Uterus (tissue), 2 donors: ENCODE measurements at regions not wholly inside any gene's neighbourhood (a gene's known extent, or its start where the extent isn't known, plus 50 kb on each side); places are given as distances from the start of the nearest gene placed in this dataset.

Experiments used
- POLR2A ChIP-seq, 2 donors: fragments of 450-650 bp; IDR thresholded peaks; one replicate each; pipeline ENCODE4 v1.6.1; 2016; ENCODE audit warnings: antibody characterized with exemption in 2 of 2, mild to moderate bottlenecking in 1 of 2, moderate library complexity in 1 of 2
- TF ChIP-seq, protein P1 (sequence below), 4 experiments: fragments of 200-600 bp in 2 of 4; fragments of 450-650 bp in 2 of 4; sonication (generic) in 2 of 4; IDR thresholded peaks; one replicate each; pipeline ENCODE4 v1.5.1; 2016 to 2019; ENCODE audit warnings: antibody characterized with exemption in 4 of 4, mild to moderate bottlenecking in 2 of 4, moderate library complexity in 1 of 4

DNA sequence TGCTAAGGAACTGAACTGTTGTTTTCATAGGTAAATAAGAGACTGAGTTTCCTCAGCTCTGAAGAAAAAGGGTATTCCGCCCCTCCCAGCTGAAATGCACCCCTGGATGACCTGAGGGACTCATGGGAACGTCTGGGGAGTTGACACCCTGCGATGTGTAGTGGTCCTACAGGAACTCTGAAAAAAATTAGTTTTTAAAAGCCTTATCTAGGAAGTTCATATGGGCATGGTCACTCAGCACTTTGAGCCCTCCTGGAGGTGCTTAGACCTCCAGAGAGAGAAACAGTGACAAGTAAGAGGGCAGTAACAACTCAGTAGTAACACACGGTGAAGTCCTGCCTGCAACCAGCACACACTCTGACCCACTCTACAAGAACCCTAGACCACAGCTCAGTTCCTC lies 91.2 kb upstream of the CNOT2 start:
- no peak for TF ChIP-seq POLR2A (IDR thresholded peaks at IDR 0.05)
- TF ChIP-seq, protein P1, sequence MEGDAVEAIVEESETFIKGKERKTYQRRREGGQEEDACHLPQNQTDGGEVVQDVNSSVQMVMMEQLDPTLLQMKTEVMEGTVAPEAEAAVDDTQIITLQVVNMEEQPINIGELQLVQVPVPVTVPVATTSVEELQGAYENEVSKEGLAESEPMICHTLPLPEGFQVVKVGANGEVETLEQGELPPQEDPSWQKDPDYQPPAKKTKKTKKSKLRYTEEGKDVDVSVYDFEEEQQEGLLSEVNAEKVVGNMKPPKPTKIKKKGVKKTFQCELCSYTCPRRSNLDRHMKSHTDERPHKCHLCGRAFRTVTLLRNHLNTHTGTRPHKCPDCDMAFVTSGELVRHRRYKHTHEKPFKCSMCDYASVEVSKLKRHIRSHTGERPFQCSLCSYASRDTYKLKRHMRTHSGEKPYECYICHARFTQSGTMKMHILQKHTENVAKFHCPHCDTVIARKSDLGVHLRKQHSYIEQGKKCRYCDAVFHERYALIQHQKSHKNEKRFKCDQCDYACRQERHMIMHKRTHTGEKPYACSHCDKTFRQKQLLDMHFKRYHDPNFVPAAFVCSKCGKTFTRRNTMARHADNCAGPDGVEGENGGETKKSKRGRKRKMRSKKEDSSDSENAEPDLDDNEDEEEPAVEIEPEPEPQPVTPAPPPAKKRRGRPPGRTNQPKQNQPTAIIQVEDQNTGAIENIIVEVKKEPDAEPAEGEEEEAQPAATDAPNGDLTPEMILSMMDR (IDR thresholded peaks at IDR 0.05) = no peak
